RKO (cell line): ENCODE measurements at regions not wholly inside any gene's neighbourhood (a gene's known extent, or its start where the extent isn't known, plus 50 kb on each side); places are given as distances from the start of the nearest gene placed in this dataset.
"Not testable (repeated sequence)": the region's sequence is repeated elsewhere in the genome, so short reads cannot be mapped to it uniquely, and the experiment has no call there.

Experiments
- DNase-seq: peaks from one replicate; pipeline ENCODE4 v3.0.0-alpha.2; 2016; ENCODE audit warnings: low spot score

GRCh38 chr10:61612450-61612849 is 50.3 kb upstream of the CABCOCO1 start:
- no peak for DNase-seq

GRCh38 chr10:61612009-61612408 is 50.7 kb upstream of the CABCOCO1 start:
- no peak for DNase-seq

DNA sequence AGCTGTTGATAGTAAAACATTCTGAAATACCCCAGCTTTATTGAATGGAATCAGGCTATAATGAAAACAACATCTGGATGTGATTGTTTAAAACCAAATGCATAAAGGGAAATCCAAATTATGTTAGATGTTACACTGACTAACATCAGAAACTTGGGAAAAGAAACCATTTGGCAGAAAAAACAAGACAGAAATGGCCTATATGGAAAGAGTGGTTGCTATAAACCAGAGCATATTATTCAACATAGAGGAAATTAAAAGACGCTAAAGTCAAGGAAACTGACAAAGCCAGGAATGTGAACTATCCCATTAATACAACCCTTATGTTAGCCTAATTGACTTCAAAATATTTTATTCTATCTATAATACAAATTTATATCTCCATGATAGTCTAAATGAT is 53.0 kb upstream of the CABCOCO1 start:
- no peak for DNase-seq

GRCh38 chr10:61608255-61609033 is 54.3 kb upstream of the CABCOCO1 start:
- no peak for DNase-seq

- DNase-seq: peak; percentile 45
Measured at GRCh38 chr10:61606959-61607907, 55.5 kb upstream of the CABCOCO1 start.

DNA sequence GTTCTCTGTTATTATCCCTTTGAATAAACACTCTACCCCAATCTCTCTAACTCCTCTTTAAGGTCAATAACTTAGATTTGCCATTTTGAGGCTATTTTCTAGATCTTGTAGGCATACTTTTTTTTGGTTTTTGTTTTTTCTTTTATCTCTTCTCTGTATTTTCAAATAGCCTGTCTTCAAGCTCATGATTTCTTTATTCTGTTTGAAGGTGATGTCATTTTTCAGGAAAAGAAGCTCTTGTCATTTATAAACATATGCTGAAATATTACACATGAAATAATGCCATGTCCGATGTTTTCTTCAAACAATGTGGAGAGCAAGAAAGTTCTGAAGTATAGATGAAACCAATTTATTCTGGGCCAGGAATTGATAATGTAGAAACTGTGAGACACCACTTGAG is 57.5 kb upstream of the CABCOCO1 start:
- DNase-seq: no peak

GRCh38 chr10:61600399-61600798 is 62.3 kb upstream of the CABCOCO1 start:
- no peak for DNase-seq

GRCh38 chr10:61594430-61594829 is 68.3 kb upstream of the CABCOCO1 start:
- DNase-seq: no peak

GRCh38 chr10:61592581-61592980 is 70.1 kb upstream of the CABCOCO1 start:
- DNase-seq: peak; percentile 34

GRCh38 chr10:61589547-61590243 is 73.0 kb upstream of the CABCOCO1 start:
- DNase-seq: no peak

DNA sequence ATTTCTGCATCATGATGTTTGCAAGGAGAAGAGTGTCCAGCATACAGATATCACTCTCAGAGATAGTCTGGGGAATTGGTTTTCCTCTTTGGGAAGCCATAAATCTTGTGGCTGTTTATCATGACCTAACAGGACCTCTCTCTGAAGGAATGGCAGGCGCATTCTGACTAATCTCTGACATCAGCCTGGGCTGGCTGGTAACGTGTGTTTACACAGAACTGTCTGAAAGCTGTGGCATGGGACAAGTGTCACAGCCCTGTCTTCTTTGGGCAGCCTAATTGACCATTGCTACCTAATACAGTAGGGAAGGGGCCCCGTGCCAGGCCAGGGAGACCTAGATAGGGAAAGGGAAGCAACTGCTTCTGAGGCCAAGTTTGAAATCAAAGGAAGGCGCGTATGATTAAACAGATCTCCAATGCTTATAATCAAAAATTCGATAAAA is 73.9 kb upstream of the CABCOCO1 start:
- no peak for DNase-seq

- DNase-seq: no peak
Measured at GRCh38 chr10:61586829-61587228, 75.9 kb upstream of the CABCOCO1 start.

DNA sequence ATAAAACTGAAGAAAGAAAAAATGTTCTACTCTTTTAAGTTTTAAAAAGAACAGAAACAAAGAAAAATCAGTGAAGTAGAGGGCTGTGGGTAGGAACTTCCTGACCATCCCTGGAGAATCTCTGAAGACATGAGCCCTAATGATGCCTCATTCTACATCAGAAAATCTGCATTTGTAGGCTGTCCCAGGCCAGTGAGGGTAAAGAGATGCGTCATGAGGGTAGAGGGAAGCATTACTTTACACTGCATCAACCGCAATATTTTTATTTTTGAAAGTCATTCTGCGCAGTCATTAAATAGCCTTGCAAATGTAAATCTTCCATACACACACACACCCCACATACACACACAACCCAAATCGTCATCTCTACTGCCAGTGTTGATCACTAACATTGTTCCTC is 82.1 kb upstream of the CABCOCO1 start:
- DNase-seq: no peak

GRCh38 chr10:61570204-61570603 is 92.5 kb upstream of the CABCOCO1 start:
- DNase-seq: not testable (repeated sequence)

DNA sequence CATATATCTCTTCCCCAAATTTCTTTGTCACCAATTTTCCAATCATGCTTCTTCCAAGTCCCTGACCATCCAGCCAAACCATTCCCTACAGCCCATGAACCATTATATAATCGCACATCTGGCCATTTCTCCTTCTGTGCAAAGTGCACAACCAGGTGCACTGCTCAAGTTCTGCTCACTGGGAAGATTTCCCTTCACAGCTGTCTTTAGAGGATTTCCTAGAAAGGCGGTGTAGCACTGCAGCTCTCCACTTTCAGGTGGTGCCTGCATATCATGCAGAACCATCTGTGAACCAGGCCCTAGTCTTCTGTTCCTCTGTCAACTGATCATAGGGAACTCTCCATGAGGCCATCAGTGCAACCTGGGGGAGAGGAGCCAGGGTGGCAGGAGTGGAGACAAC is 95.0 kb upstream of the CABCOCO1 start:
- DNase-seq: no peak

DNA sequence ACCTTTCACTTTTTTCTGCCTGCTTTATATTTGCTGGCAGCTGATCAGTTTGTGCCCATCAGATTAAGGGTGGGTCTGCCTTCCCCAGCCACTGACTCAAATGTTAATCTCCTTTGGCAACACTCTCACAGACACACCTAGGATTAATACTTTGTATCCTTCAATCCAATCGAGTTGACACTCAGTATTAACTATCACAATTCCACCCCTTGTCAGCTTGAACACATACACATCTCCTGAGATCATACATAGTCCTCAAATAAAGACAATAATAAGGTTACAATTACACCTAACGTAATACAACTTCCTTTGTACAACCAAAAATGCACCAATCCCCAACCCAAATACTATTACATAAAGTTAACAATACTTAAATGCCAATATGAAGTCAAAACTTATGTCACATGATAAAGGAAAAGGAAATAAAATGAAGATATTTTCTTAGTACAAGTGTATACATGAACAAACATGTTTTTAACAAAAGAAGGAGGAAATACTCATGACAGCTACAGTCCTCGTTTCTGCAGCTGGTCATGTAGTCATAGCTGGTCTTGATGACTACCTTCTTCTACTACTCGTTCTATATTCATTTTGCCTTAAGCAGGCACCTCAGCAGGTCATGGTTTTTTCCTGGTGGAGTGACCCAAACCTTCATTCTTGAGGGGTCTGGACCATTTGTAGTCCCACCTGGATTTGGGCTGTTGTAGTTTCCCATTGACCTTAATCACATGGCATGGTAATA is 96.7 kb upstream of the CABCOCO1 start:
- no peak for DNase-seq

GRCh38 chr10:61564444-61564843 is 98.3 kb upstream of the CABCOCO1 start:
- no peak for DNase-seq

GRCh38 chr10:61559615-61560014 is 103.1 kb upstream of the CABCOCO1 start:
- no peak for DNase-seq

- no peak for DNase-seq
Measured at GRCh38 chr10:61558188-61558587, 104.5 kb upstream of the CABCOCO1 start.

- DNase-seq: no peak
Measured at GRCh38 chr10:61554925-61555324, 101.7 kb upstream of the TMEM26 start.

DNA sequence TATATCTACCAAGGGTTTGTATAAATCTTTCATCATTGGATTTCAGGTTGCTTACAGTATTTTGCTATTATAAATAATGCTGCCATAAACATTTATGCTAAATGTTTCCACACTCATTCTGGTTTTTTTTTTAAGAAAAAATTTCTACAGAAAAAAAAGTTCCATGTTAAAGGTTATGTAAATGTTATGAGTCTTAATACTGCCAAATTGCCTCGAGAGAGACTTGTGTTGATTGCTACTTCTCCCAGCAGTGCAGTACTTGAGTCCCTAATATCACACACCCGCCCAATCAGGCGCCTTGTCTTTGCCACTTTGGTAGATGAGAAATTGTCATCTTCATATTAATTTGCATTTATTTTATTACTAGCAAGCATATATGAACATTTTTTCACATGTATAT is 96.7 kb upstream of the TMEM26 start:
- DNase-seq: no peak

GRCh38 chr10:61548364-61548763 is 95.2 kb upstream of the TMEM26 start:
- no peak for DNase-seq
